Activated naive CD4-positive, alpha-beta T cell treated with anti-CD3 and anti-CD28 coated beads, Interleukin-2, amount 10 ng/mL, durations not matched to agents 7 days and 5 days (primary cell): ENCODE measurements at regions not wholly inside any gene's neighbourhood (a gene's known extent, or its start where the extent isn't known, plus 50 kb on each side); places are given as distances from the start of the nearest gene placed in this dataset.

Experiments used
- CTCF ChIA-PET: fragments of 350-600 bp; sonication (Branson Sonifier 250); formaldehyde crosslinking; loops from one replicate; lab custom pipeline; 2021; ENCODE audit warnings: antibody characterized with exemption; lab: Charles Lee
- DNase-seq: peaks from one replicate; pipeline ENCODE4 v3.0.0-alpha.2; 2020
- H3K27ac Mint-ChIP-seq: one replicate; pipeline ENCODE4 v1.8.0; 2021; ENCODE audit warnings: mild to moderate bottlenecking, moderate library complexity, mixed read lengths
- H3K27me3 Mint-ChIP-seq: one replicate; pipeline ENCODE4 v1.8.0; 2021; ENCODE audit warnings: mild to moderate bottlenecking, mixed read lengths
- H3K36me3 Mint-ChIP-seq: one replicate; pipeline ENCODE4 v1.8.0; 2021; ENCODE audit warnings: mixed read lengths
- H3K4me1 Mint-ChIP-seq: one replicate; pipeline ENCODE4 v1.8.0; 2021; ENCODE audit warnings: mixed read lengths
- H3K4me3 Mint-ChIP-seq: one replicate; pipeline ENCODE4 v1.8.0; 2021; ENCODE audit warnings: mild to moderate bottlenecking, moderate library complexity, mixed read lengths
- H3K9me3 Mint-ChIP-seq: one replicate; pipeline ENCODE4 v1.8.0; 2021; ENCODE audit warnings: mixed read lengths

DNA sequence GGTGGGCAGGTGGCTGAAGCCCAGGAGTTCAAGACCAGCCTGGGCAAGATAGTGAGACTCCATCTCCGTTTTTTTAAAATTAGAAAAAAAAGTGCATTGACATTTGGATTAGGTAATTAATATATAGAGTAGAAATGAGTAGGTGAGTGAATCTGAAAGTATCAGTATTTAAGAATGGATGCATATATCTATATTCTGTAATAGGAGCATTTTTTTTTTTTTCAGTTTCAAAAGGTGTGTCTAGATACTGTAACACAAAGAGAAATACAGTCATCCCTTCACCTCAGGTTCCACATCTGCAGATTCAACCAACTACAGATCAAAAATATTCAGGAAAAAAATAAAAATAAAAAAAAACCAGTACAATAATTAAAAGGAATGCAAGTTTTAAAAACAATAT is 50.8 kb downstream of the RBM27 start:
- Mint-ChIP-seq H3K9me3 (no peaks in the 10 kb centered on the region), H3K4me1 (no peaks in the 10 kb centered on the region), H3K27ac (no peak overlapping the region), H3K4me3 (no peak overlapping the region), H3K36me3 (peaks cover 34% of the 10 kb centered on the region), H3K27me3 (no peaks in the 10 kb centered on the region)
- CTCF ChIA-PET: no interaction called here
- no peak for DNase-seq

DNA sequence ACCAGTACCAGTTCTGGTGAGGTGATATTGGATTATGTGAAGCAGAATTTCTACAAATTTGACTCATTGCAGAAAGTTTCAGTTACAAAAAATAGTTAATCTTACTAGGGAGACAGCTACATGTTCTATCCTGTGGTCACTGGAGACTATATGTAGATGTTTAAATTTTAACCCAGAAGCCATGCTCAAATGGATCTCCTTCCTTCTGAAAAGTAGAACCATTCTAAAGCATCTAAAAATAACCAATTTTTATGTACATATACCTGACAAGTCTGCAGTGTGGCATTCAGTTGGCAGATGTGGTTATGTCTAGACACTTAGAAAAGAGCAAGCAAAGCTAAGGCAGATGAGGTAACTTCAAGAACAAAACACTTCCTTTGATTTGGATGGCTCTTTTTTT is 65.5 kb upstream of the POU4F3 start:
- DNase-seq: no peak
- no peaks in the 10 kb centered on the region for H3K9me3 Mint-ChIP-seq
- H3K4me3 Mint-ChIP-seq: no peak overlapping the region
- H3K4me1 Mint-ChIP-seq: no peaks in the 10 kb centered on the region
- peaks cover 34% of the 10 kb centered on the region for H3K36me3 Mint-ChIP-seq
- H3K27ac Mint-ChIP-seq: no peak overlapping the region
- CTCF ChIA-PET: no interaction called here
- no peaks in the 10 kb centered on the region for H3K27me3 Mint-ChIP-seq

DNA sequence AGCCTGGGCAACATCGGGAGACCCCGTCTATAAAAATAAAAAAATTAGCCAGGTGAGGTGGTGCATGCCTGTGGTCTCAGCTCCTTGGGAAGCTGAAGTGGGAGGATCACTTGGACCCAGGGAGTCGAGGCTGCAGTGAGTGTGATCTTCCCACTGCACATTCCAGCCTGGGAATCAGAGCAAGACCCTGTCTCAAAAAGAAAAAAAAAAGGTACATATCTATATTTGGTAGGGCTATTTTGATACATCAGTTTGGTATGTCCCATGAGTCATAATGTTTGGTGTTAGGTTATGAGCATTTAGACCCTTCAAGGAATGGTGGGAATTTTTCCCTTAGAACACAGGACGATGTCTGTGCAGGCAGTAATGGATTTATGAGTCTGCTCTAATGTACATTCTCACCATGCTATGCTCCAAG is 55.3 kb upstream of the POU4F3 start:
- H3K27me3 Mint-ChIP-seq: no peaks in the 10 kb centered on the region
- H3K9me3 Mint-ChIP-seq: no peaks in the 10 kb centered on the region
- no peak overlapping the region for H3K4me3 Mint-ChIP-seq
- CTCF ChIA-PET: no interaction called here
- H3K4me1 Mint-ChIP-seq: no peaks in the 10 kb centered on the region
- no peak for DNase-seq
- H3K36me3 Mint-ChIP-seq: peaks cover 15% of the 10 kb centered on the region
- H3K27ac Mint-ChIP-seq: no peak overlapping the region

DNA sequence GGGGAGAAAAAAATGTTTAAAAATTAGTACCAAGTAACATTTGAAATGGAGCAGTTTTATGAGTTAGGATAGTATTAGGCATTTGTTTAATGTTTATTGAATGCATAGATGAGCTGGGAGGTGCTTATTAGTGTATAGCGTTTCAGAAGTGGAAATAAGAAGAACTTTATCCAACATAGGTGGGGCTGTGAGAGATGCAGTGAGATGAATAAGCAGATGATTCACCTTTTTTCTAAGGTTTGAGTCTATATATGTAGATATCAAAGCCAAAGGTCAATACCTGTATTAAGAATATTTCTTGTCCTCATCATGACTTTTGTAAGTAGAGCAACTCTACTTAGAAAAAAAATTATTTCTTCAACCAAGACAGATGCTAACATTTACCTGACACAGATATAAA is 54.6 kb upstream of the POU4F3 start:
- CTCF ChIA-PET: interaction anchor here (1.2 kb wide), 1 partner anchor 143 kb away, joined by 5 read pairs; no protein-coding TSS in a partner anchor
- Mint-ChIP-seq H3K9me3 (no peaks in the 10 kb centered on the region), H3K4me3 (no peak overlapping the region), H3K36me3 (peaks cover 18% of the 10 kb centered on the region), H3K27ac (no peak overlapping the region), H3K27me3 (no peaks in the 10 kb centered on the region), H3K4me1 (no peaks in the 10 kb centered on the region)
- DNase-seq: no peak
